ENCODE measurements at regions not wholly inside any gene's neighbourhood (a gene's known extent, or its start where the extent isn't known, plus 50 kb on each side); places are given as distances from the start of the nearest gene placed in this dataset.

GRCh38 chr22:22043296-22044078 is 60.9 kb upstream of the TOP3B start:
- ChIA-PET POLR2A (ENCODE audit: low non-redundant PET) (no interaction called here), CTCF (no interaction called here)
- no TSS peak for BruUV-seq (replicated peaks)
- H3K27ac ChIP-seq (ENCODE audit: low read depth, low read length, poor library complexity, severe bottlenecking), result no peak overlapping the region
- no peaks in the 10 kb centered on the region for H3K36me3 ChIP-seq (ENCODE audit: insufficient read depth, low read length, poor library complexity, severe bottlenecking)
- intact Hi-C loops (cut with micrococcal nuclease; ENCODE audit: unreplicated experiment), result no loop called here
- DNase-seq (ENCODE audit: low spot score), result no peak
- H3K27me3 ChIP-seq (replicated peaks; ENCODE audit: insufficient read depth, low read depth, low read length, poor library complexity), result peaks cover 10% of the 10 kb centered on the region
- H3K4me1 ChIP-seq (ENCODE audit: insufficient read depth, low read length, poor library complexity, severe bottlenecking), result no peaks in the 10 kb centered on the region
- H3K9me3 ChIP-seq (ENCODE audit: low read depth, low read length, poor library complexity, severe bottlenecking), result no peaks in the 10 kb centered on the region
- no peak overlapping the region for H3K4me3 ChIP-seq (ENCODE audit: low read depth, low read length, poor library complexity, severe bottlenecking)
- no peak for TF ChIP-seq EZH2 (IDR thresholded peaks at IDR 0.05; ENCODE audit: borderline replicate concordance, low read depth, low read length, poor library complexity, severe bottlenecking)
- no peak for TF ChIP-seq CTCF (conservative IDR thresholded peaks at IDR 0.05; ENCODE audit: low read depth, low read length)

- no TSS peak for BruUV-seq (replicated peaks)
- POLR2A ChIA-PET (ENCODE audit: low non-redundant PET), result no interaction called here
- CTCF ChIA-PET, result no interaction called here
These were observed 60.2 kb upstream of the TOP3B start for GRCh38 chr22:22042599-22043295.

GRCh38 chr22:22042009-22042408 is 59.4 kb upstream of the TOP3B start:
- Histone ChIP-seq H3K4me3 (ENCODE audit: low read depth, low read length, poor library complexity, severe bottlenecking) (no peak overlapping the region), H3K9me3 (ENCODE audit: low read depth, low read length, poor library complexity, severe bottlenecking) (no peaks in the 10 kb centered on the region), H3K27ac (ENCODE audit: low read depth, low read length, poor library complexity, severe bottlenecking) (no peak overlapping the region), H3K36me3 (ENCODE audit: insufficient read depth, low read length, poor library complexity, severe bottlenecking) (no peaks in the 10 kb centered on the region), H3K27me3 (replicated peaks; ENCODE audit: insufficient read depth, low read depth, low read length, poor library complexity) (peaks cover 8% of the 10 kb centered on the region), H3K4me1 (ENCODE audit: insufficient read depth, low read length, poor library complexity, severe bottlenecking) (no peaks in the 10 kb centered on the region)
- TF ChIP-seq EZH2 (IDR thresholded peaks at IDR 0.05; ENCODE audit: borderline replicate concordance, low read depth, low read length, poor library complexity, severe bottlenecking), result no peak
- TF ChIP-seq CTCF (conservative IDR thresholded peaks at IDR 0.05; ENCODE audit: low read depth, low read length), result no peak
- no TSS peak for BruUV-seq (replicated peaks)
- DNase-seq (ENCODE audit: low spot score), result no peak
- intact Hi-C loops (cut with micrococcal nuclease; ENCODE audit: unreplicated experiment), result no loop called here
- ChIA-PET CTCF (no interaction called here), POLR2A (ENCODE audit: low non-redundant PET) (no interaction called here)

More at GRCh38 chr22:22042599-22043295, 60.2 kb upstream of the TOP3B start:
- H3K4me1 ChIP-seq (ENCODE audit: insufficient read depth, low read length, poor library complexity, severe bottlenecking), result no peaks in the 10 kb centered on the region
- intact Hi-C loops (cut with micrococcal nuclease; ENCODE audit: unreplicated experiment), result no loop called here
- H3K4me3 ChIP-seq (ENCODE audit: low read depth, low read length, poor library complexity, severe bottlenecking), result no peak overlapping the region
- H3K27ac ChIP-seq (ENCODE audit: low read depth, low read length, poor library complexity, severe bottlenecking), result no peak overlapping the region
- no peaks in the 10 kb centered on the region for H3K9me3 ChIP-seq (ENCODE audit: low read depth, low read length, poor library complexity, severe bottlenecking)
- H3K27me3 ChIP-seq (replicated peaks; ENCODE audit: insufficient read depth, low read depth, low read length, poor library complexity), result peaks cover 10% of the 10 kb centered on the region
- TF ChIP-seq CTCF (conservative IDR thresholded peaks at IDR 0.05; ENCODE audit: low read depth, low read length) (no peak), EZH2 (IDR thresholded peaks at IDR 0.05; ENCODE audit: borderline replicate concordance, low read depth, low read length, poor library complexity, severe bottlenecking) (no peak)
- DNase-seq (ENCODE audit: low spot score), result no peak
- no peaks in the 10 kb centered on the region for H3K36me3 ChIP-seq (ENCODE audit: insufficient read depth, low read length, poor library complexity, severe bottlenecking)

All from A673 (cell line).